Gastrocnemius medialis (tissue), 4 donors: ENCODE measurements at regions not wholly inside any gene's neighbourhood (a gene's known extent, or its start where the extent isn't known, plus 50 kb on each side); places are given as distances from the start of the nearest gene placed in this dataset.

ENCODE experiments used
- POLR2A ChIP-seq, 2 donors: fragments of 450-650 bp; IDR thresholded peaks; one replicate each; pipeline ENCODE4 v1.6.1; 2017; ENCODE audit warnings: antibody characterized with exemption in 2 of 2, mild to moderate bottlenecking in 2 of 2, moderate library complexity in 2 of 2
- TF ChIP-seq, protein P1 (sequence below), 5 experiments: fragments of 450-650 bp in 3 of 5; fragments of 200-600 bp in 2 of 5; sonication (generic) in 2 of 5; IDR thresholded peaks in 4 of 5; conservative IDR thresholded peaks in 1 of 5; 1 replicate in 4 of 5; 2 replicates in 1 of 5; pipeline ENCODE4 v1.5.1; 2016 to 2019; ENCODE audit warnings: antibody characterized with exemption in 5 of 5, mild to moderate bottlenecking in 3 of 5, moderate library complexity in 3 of 5

DNA sequence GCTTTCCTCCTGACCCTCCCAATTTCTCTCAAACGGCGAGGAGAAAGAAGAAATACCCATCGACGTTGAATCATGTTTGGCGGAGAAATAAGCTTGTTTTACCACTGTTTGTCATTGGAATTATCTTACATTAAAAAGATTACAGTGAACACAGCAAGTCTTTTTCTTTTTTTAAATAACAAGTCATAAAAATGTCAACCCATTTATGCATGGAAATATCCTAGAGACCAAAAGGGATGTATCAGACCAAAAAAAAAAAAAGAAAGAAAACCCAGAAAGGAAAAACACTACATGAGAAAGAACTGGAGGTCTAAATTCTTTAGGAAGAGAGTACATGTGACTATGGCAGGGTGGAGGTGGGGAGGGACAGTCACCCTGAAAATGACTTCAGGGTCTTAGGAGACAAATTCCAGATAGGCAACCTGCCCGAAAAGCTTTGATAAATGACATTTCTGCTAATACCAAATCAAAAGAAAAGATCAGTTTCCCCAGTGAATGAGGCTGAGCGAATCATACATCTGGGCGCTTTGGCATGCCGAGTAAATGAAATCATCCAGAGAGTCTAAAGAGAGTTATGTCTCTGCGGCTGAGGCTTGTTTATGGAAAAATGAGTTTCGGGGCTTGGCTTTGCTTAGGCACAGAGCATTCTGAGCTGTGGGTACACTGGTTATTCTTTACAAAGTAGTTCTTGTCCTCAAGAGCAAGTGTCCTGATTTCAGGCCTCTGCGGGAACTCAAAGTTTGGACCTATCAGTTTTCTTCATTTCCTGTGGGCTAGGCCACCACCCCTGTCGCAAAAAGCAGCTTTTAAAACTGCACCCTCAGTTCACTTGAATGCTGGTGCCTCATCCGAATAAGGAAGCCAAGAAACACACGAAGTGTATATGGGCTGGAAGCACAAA lies 110.1 kb upstream of the TGFBR2 start:
- TF ChIP-seq POLR2A (IDR thresholded peaks at IDR 0.05): peak in 1 of 2 donors; percentile 21
- TF ChIP-seq, protein P1, sequence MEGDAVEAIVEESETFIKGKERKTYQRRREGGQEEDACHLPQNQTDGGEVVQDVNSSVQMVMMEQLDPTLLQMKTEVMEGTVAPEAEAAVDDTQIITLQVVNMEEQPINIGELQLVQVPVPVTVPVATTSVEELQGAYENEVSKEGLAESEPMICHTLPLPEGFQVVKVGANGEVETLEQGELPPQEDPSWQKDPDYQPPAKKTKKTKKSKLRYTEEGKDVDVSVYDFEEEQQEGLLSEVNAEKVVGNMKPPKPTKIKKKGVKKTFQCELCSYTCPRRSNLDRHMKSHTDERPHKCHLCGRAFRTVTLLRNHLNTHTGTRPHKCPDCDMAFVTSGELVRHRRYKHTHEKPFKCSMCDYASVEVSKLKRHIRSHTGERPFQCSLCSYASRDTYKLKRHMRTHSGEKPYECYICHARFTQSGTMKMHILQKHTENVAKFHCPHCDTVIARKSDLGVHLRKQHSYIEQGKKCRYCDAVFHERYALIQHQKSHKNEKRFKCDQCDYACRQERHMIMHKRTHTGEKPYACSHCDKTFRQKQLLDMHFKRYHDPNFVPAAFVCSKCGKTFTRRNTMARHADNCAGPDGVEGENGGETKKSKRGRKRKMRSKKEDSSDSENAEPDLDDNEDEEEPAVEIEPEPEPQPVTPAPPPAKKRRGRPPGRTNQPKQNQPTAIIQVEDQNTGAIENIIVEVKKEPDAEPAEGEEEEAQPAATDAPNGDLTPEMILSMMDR (IDR thresholded peaks at IDR 0.05 in 4 of 5, conservative IDR thresholded peaks at IDR 0.05 in 1 of 5): no peak
